WTC11 (cell line): ENCODE measurements at regions not wholly inside any gene's neighbourhood (a gene's known extent, or its start where the extent isn't known, plus 50 kb on each side); places are given as distances from the start of the nearest gene placed in this dataset.

ENCODE experiments used
- ATAC-seq: fragments of 200-7000 bp; cut with Tn5 transposase; 2 replicates; pipeline ENCODE4 v1.10.0; 2021; ENCODE audit warnings: mild to moderate bottlenecking, moderate library complexity
- CTCF ChIA-PET: fragments of 300-600 bp; sonication (Branson Sonifier 250); formaldehyde crosslinking; loops from one replicate; lab custom pipeline; 2021; ENCODE audit warnings: antibody characterized with exemption; lab: Charles Lee
- POLR2A ChIA-PET: fragments of 350-600 bp; sonication (Branson Sonifier 250); formaldehyde crosslinking; loops from one replicate; lab custom pipeline; 2021; ENCODE audit warnings: antibody characterized with exemption; lab: Charles Lee
- DNase-seq: peaks from one replicate; pipeline ENCODE4 v3.0.0; 2021; ENCODE audit warnings: low spot score
- H3K27ac Mint-ChIP-seq: 2 replicates; pipeline ENCODE4 v1.8.0; 2021; ENCODE audit warnings: mixed read lengths
- H3K27me3 Mint-ChIP-seq: 2 replicates; pipeline ENCODE4 v1.8.0; 2021; ENCODE audit warnings: low read depth, mild to moderate bottlenecking, moderate library complexity, mixed read lengths
- H3K36me3 Mint-ChIP-seq: 2 replicates; pipeline ENCODE4 v1.8.0; 2021; ENCODE audit warnings: mixed read lengths
- H3K4me1 Mint-ChIP-seq: 2 replicates; pipeline ENCODE4 v1.8.0; 2022; ENCODE audit warnings: mixed read lengths
- H3K4me3 Mint-ChIP-seq: 2 replicates; pipeline ENCODE4 v1.8.0; 2021; ENCODE audit warnings: mild to moderate bottlenecking, moderate library complexity, mixed read lengths
- H3K9me3 Mint-ChIP-seq: 2 replicates; pipeline ENCODE4 v1.8.0; 2021; ENCODE audit warnings: mixed read lengths
- HMGXB4 ChIP-seq: sonication (generic); formaldehyde crosslinking; IDR thresholded peaks from 2 replicates; pipeline ENCODE4 v1.8.1; 2023; ENCODE audit warnings: mild to moderate bottlenecking, moderate library complexity, missing genetic modification reagents
- JUN ChIP-seq: sonication (generic); formaldehyde crosslinking; IDR thresholded peaks from 2 replicates; pipeline ENCODE4 v1.8.0; 2023; ENCODE audit warnings: mild to moderate bottlenecking, missing genetic modification reagents
- MAX ChIP-seq: sonication (generic); formaldehyde crosslinking; IDR thresholded peaks from 2 replicates; pipeline ENCODE4 v1.8.0; 2022; ENCODE audit warnings: mild to moderate bottlenecking, missing genetic modification reagents
- MLX ChIP-seq: sonication (generic); formaldehyde crosslinking; IDR thresholded peaks from 2 replicates; pipeline ENCODE4 v1.8.1; 2023; ENCODE audit warnings: mild to moderate bottlenecking, missing genetic modification reagents, moderate library complexity
- MYBL2 ChIP-seq: sonication (generic); formaldehyde crosslinking; IDR thresholded peaks from 2 replicates; pipeline ENCODE4 v1.8.1; 2023; ENCODE audit warnings: mild to moderate bottlenecking, moderate library complexity, missing genetic modification reagents
- NR2C2 ChIP-seq: sonication (generic); formaldehyde crosslinking; IDR thresholded peaks from 2 replicates; pipeline ENCODE4 v1.8.0; 2022; ENCODE audit warnings: mild to moderate bottlenecking, missing genetic modification reagents
- OVOL2 ChIP-seq: fragments of 250-450 bp; sonication (Bioruptor Pico); IDR thresholded peaks from 2 replicates; pipeline ENCODE4 v1.9.0; 2021; ENCODE audit warnings: mild to moderate bottlenecking, borderline replicate concordance
- RELA ChIP-seq: sonication (generic); formaldehyde crosslinking; IDR thresholded peaks from 2 replicates; pipeline ENCODE4 v1.8.1; 2022; ENCODE audit warnings: missing genetic modification reagents, mild to moderate bottlenecking, borderline replicate concordance
- SOX15 ChIP-seq: fragments of 250-450 bp; sonication (Bioruptor Pico); IDR thresholded peaks from 2 replicates; pipeline ENCODE4 v1.9.0; 2021; ENCODE audit warnings: mild to moderate bottlenecking
- TEAD1 ChIP-seq: sonication (generic); formaldehyde crosslinking; IDR thresholded peaks from 2 replicates; pipeline ENCODE4 v1.8.0; 2022; ENCODE audit warnings: mild to moderate bottlenecking, missing genetic modification reagents
- ZBTB21 ChIP-seq: sonication (generic); formaldehyde crosslinking; IDR thresholded peaks from 2 replicates; pipeline ENCODE4 v1.8.1; 2023; ENCODE audit warnings: mild to moderate bottlenecking, missing genetic modification reagents, borderline replicate concordance
- ZNF317 ChIP-seq: sonication (generic); formaldehyde crosslinking; IDR thresholded peaks from 2 replicates; pipeline ENCODE4 v1.8.1; 2023; ENCODE audit warnings: low read depth, mild to moderate bottlenecking, moderate library complexity, missing genetic modification reagents, borderline replicate concordance
- ZNF423 ChIP-seq: fragments of 250-450 bp; sonication (Bioruptor Pico); IDR thresholded peaks from 2 replicates; pipeline ENCODE4 v2.1.2; 2022; ENCODE audit warnings: mild to moderate bottlenecking, moderate library complexity
- TF ChIP-seq, protein P1 (sequence below): fragments of 250-450 bp; sonication (Bioruptor Pico); IDR thresholded peaks from 2 replicates; pipeline ENCODE4 v1.9.0; 2021; ENCODE audit warnings: mild to moderate bottlenecking, borderline replicate concordance
- TF ChIP-seq, protein P2 (sequence below): sonication (generic); formaldehyde crosslinking; IDR thresholded peaks from 2 replicates; pipeline ENCODE4 v1.8.1; 2022; ENCODE audit warnings: mild to moderate bottlenecking, moderate library complexity, missing genetic modification reagents
- TF ChIP-seq, protein P3 (sequence below): fragments of 250-450 bp; sonication (Bioruptor Pico); IDR thresholded peaks from 2 replicates; pipeline ENCODE4 v1.9.0; 2021; ENCODE audit warnings: mild to moderate bottlenecking
- TF ChIP-seq, protein P4 (sequence below): fragments of 250-450 bp; sonication (Bioruptor Pico); conservative IDR thresholded peaks from 2 replicates; pipeline ENCODE4 v1.9.0; 2021; ENCODE audit warnings: mild to moderate bottlenecking
- TF ChIP-seq, protein P5 (sequence below): sonication (generic); formaldehyde crosslinking; IDR thresholded peaks from 2 replicates; pipeline ENCODE4 v1.8.0; 2022; ENCODE audit warnings: missing genetic modification reagents

GRCh38 chr1:194533641-194534040, 1347.2 kb upstream of the B3GALT2 start:
- Mint-ChIP-seq H3K27ac (no peak overlapping the region), H3K36me3 (no peaks in the 10 kb centered on the region), H3K4me3 (no peak overlapping the region), H3K27me3 (no peaks in the 10 kb centered on the region), H3K4me1 (peaks cover 54% of the 10 kb centered on the region), H3K9me3 (peaks cover 13% of the 10 kb centered on the region)
- no peak for ATAC-seq
- no peak for TF ChIP-seq JUN (CRISPR knock-in tag)
- no peak for TF ChIP-seq RELA (CRISPR knock-in tag)
- TF ChIP-seq MAX (CRISPR knock-in tag): no peak
- no peak for TF ChIP-seq NR2C2 (CRISPR knock-in tag)
- TF ChIP-seq TEAD1 (CRISPR knock-in tag): no peak
- TF ChIP-seq OVOL2 (CRISPR knock-in tag): no peak
- no peak for TF ChIP-seq SOX15
- TF ChIP-seq, protein P1, sequence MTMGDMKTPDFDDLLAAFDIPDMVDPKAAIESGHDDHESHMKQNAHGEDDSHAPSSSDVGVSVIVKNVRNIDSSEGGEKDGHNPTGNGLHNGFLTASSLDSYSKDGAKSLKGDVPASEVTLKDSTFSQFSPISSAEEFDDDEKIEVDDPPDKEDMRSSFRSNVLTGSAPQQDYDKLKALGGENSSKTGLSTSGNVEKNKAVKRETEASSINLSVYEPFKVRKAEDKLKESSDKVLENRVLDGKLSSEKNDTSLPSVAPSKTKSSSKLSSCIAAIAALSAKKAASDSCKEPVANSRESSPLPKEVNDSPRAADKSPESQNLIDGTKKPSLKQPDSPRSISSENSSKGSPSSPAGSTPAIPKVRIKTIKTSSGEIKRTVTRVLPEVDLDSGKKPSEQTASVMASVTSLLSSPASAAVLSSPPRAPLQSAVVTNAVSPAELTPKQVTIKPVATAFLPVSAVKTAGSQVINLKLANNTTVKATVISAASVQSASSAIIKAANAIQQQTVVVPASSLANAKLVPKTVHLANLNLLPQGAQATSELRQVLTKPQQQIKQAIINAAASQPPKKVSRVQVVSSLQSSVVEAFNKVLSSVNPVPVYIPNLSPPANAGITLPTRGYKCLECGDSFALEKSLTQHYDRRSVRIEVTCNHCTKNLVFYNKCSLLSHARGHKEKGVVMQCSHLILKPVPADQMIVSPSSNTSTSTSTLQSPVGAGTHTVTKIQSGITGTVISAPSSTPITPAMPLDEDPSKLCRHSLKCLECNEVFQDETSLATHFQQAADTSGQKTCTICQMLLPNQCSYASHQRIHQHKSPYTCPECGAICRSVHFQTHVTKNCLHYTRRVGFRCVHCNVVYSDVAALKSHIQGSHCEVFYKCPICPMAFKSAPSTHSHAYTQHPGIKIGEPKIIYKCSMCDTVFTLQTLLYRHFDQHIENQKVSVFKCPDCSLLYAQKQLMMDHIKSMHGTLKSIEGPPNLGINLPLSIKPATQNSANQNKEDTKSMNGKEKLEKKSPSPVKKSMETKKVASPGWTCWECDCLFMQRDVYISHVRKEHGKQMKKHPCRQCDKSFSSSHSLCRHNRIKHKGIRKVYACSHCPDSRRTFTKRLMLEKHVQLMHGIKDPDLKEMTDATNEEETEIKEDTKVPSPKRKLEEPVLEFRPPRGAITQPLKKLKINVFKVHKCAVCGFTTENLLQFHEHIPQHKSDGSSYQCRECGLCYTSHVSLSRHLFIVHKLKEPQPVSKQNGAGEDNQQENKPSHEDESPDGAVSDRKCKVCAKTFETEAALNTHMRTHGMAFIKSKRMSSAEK (CRISPR knock-in tag): no peak
- no peak for TF ChIP-seq MLX (CRISPR knock-in tag)
- TF ChIP-seq, protein P2, sequence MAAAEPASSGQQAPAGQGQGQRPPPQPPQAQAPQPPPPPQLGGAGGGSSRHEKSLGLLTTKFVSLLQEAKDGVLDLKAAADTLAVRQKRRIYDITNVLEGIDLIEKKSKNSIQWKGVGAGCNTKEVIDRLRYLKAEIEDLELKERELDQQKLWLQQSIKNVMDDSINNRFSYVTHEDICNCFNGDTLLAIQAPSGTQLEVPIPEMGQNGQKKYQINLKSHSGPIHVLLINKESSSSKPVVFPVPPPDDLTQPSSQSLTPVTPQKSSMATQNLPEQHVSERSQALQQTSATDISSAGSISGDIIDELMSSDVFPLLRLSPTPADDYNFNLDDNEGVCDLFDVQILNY (CRISPR knock-in tag): no peak
- TF ChIP-seq HMGXB4 (CRISPR knock-in tag): no peak
- TF ChIP-seq MYBL2: no peak
- TF ChIP-seq, protein P3, sequence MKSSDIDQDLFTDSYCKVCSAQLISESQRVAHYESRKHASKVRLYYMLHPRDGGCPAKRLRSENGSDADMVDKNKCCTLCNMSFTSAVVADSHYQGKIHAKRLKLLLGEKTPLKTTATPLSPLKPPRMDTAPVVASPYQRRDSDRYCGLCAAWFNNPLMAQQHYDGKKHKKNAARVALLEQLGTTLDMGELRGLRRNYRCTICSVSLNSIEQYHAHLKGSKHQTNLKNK (CRISPR knock-in tag): no peak
- TF ChIP-seq, protein P4, sequence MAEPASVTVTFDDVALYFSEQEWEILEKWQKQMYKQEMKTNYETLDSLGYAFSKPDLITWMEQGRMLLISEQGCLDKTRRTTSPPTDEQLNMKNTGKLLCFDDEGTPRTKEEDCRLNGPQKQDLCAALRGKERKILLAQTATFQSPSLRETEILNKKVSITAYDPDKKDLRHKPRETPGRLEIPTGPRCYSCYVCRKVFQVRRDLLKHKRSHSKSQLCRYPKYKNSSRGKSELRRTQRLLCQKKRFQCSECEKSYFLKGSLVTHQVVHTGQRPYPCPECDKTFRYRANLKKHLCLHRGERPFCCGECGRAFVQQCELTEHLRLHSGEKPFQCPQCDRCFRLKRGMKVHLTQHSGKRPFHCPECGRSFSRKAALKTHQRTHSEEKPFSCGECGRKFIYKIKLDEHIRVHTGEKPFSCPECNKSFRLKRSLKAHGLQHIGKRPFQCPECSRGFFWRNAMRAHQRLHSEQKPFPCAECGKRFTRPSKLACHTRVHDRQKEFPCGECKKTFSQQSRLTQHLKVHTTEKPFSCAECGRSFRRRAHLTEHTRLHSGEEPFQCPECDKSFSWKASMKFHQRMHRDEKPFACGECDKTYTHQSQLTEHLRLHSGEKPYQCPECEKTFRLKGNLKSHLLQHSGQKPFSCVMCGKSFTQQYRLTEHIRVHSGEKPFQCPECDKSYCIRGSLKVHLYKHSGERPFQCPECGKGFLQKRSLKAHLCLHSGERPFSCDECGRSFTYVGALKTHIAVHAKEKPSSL (CRISPR knock-in tag): no peak
- TF ChIP-seq ZBTB21 (CRISPR knock-in tag): no peak
- TF ChIP-seq ZNF423 (CRISPR knock-in tag): no peak
- TF ChIP-seq, protein P5, sequence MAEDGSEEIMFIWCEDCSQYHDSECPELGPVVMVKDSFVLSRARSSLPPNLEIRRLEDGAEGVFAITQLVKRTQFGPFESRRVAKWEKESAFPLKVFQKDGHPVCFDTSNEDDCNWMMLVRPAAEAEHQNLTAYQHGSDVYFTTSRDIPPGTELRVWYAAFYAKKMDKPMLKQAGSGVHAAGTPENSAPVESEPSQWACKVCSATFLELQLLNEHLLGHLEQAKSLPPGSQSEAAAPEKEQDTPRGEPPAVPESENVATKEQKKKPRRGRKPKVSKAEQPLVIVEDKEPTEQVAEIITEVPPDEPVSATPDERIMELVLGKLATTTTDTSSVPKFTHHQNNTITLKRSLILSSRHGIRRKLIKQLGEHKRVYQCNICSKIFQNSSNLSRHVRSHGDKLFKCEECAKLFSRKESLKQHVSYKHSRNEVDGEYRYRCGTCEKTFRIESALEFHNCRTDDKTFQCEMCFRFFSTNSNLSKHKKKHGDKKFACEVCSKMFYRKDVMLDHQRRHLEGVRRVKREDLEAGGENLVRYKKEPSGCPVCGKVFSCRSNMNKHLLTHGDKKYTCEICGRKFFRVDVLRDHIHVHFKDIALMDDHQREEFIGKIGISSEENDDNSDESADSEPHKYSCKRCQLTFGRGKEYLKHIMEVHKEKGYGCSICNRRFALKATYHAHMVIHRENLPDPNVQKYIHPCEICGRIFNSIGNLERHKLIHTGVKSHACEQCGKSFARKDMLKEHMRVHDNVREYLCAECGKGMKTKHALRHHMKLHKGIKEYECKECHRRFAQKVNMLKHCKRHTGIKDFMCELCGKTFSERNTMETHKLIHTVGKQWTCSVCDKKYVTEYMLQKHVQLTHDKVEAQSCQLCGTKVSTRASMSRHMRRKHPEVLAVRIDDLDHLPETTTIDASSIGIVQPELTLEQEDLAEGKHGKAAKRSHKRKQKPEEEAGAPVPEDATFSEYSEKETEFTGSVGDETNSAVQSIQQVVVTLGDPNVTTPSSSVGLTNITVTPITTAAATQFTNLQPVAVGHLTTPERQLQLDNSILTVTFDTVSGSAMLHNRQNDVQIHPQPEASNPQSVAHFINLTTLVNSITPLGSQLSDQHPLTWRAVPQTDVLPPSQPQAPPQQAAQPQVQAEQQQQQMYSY (CRISPR knock-in tag): no peak
- no peak for TF ChIP-seq ZNF317
- ChIA-PET CTCF (no interaction called here), POLR2A (no interaction called here)
- no peak for DNase-seq
